MV-4-11 (cell line): ENCODE measurements at regions not wholly inside any gene's neighbourhood (a gene's known extent, or its start where the extent isn't known, plus 50 kb on each side); places are given as distances from the start of the nearest gene placed in this dataset.
A peak's percentile ranks its signal among the peaks of the same experiment; 100 is the strongest.
"Not testable (repeated sequence)": the region's sequence is repeated elsewhere in the genome, so short reads cannot be mapped to it uniquely, and the experiment has no call there.

Source experiments
- DNase-seq: peaks from one replicate; lab custom pipeline; 2025; lab: John Stamatoyannopoulos, UW

DNA sequence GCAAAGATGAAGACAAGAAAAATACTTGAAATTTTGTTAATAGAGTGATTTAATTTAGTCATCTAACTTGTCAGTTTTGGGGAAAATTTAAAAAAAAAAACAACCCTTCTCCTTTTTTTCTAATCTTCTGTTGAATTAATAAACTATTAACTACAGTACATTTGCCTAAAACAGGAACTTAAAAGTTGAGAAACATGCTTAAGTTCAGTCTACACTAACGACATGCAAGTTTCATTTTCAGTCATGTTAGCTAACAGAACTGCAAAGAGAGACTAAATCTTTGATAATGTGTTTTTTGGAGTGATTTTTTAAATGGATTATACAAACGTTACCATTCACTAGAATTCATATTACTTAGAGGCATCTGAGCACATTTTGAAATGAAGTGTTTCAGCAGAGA is 71.9 kb upstream of the MBNL1 start:
- peak; percentile 93 for DNase-seq

DNA sequence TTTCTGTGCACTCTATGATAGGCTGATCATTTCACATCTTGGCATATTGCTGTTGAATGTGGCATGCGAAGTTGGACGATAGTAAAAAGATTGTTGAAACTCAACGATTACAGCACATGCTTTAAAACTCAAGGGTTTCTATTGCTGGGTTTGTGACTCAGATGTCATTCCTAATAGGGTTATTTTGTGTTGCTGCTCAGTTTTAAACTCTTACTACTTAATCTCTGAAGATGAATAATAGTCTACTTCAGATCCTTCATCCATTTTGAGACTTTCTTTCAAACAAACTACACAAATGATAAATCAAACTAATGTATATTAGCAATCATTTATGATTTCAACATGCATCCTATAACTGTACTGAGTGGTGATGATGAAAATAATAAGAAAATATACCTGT is 71.3 kb upstream of the MBNL1 start:
- DNase-seq, result peak; percentile 78

DNA sequence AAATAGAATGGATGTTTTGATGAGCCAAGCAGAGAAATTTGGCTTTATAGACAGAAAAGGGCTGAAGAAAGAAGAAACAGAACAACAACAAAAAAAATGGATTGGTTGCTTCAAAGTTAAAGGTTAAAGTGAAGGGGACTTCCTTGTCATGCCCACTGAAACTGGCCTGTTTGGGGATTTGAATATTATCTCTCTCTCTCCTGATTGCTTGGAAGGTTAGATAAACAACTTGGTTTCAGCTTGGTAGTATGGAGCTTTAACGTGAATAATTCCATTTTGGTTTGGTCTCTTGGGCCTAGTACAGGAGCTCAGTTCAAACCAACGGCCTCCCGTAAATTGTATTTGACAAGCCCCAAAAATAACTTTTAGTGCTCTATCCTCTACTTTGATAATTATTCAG is 70.8 kb upstream of the MBNL1 start:
- DNase-seq, result no peak

DNA sequence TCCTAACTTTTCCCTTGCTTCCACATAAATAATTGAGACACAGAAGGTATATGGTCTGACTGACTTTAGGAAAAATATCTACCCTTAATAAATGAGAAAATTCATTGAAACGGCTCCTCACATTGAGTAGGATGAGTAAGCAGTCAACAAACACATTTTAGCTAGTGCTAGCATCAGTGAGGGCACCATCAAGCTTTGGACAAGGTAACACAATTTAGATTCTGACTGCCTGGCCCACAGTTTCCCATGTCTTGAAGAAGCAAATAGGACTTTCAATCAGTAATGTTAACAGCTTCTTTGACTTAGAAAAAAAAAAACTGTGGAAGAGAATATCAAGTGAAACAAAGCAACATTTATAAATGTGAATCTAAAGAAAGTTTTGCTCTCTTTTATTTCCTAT is 70.1 kb upstream of the MBNL1 start:
- DNase-seq, result no peak

DNA sequence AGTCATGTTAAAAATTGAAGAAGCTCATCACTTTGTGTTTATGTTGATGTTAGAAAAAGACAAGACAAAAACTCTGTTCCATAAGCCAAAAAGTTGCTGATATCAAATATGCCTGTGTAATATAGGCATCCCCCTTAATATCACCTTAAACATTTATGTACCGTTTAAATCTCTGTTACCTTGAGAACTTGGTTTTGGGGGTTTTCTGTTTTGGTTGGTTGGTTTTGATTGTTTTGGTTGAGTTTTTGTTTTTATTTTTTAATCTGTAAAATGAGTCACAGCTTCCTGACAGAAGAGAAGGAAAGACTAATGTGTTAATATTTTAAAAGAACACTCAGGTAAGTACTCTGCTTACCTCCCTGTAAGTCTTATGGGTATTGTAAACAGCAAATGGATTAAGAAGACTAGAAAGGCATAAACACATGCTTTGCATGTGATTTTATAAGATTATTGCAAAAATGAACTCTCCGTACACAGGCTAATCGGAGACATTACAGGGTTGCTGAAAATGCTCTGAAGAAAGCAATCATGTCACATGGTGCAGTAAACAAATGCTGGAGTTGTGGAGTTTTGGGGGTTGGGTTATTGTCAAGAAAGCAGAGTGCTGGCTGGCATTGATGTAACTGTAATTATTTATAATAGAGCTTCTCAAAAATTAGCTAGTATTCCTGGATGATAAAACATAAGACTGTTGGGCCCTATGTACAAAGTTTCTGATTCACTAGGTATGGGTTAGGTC is 69.5 kb upstream of the MBNL1 start:
- peak; percentile 59 for DNase-seq

DNA sequence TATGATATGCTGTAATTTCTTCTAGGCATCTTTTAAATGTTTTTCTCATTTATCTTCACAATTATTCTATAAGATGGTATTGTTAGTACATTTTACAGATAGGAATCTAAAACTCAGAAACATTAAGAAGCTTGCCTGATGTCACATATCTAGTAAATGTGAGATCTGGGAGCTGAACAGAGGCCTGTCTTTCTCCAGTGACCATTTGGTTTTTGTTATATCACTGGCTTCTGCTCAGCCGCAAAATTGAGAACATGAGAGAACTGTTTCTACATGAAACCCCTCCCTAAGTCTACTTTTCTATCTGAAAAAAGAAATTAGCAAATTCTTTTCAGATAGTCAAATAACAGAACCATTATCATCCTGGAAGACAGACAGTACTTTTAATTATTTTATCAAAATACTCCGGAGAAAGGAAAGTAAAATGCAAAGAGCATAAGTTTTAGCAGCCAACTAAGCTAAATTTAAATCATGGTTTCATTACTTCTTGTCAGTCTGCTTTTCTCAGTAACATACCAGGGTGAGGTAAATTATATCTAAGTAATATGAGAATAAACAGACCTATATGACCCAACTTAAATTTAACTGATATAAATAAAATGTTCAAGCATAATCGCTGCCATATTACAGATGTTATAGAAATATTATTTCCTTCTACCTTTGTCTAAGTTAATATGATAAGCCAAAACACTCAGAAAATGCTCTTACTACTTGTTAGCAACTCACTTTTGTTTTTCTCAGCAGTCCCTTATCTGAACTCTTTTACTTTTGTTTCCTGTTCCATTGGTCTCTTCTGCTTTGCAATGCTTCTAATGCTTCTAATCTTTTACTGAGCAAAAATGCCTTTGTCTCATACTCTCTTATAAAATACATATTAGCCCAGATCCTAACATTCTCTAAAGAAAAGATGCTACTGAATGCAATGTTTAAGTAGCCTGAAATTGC is 68.0 kb upstream of the MBNL1 start:
- peak; percentile 56 for DNase-seq

DNA sequence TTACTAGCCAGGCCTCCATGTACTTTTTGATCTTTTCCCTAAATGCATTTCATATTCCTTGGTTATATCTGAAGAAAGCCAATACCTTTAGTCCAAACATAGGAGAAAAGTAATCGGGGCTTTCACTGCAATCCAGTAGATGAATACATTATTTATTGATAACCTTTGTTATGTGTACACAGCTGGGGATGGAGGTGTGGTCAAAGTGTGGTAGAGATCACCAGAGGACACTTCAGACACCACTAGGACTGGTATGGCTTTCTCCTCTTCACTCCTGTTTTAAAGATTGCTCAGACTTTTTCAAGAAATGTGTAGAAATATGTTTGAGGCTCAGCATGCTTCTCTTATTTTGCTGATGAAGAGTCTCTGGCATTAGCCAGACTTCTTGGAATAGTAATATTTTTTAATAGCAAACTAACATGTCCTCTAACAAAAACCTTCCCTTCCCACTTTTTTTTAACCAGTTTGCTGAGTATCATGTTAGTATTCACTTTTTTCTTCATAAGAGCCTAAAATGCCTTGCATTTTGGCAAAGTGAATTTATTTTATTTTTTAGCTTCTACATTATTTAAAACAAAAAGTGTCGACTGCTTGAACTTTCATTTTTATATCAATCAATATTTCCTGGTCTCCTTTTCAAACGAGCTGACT is 65.6 kb upstream of the MBNL1 start:
- DNase-seq, result peak; percentile 71

DNA sequence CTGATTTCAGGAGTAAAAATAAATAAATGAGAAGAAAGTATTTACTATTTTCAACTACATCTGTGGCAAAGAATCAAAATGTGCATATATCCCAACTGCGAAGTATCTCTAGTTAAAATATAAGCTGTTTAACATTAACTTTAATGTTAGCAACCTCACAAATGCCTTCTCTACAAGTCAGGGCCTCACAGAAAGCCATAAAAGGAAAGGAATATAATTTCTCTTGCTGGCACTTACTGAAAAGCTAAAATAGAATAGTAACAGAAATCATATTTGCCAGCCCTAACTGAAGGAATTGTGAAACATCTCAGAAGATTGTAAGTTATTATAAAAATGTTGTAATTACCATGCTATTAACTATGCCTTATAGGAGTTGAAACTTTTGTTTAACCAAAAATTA is 65.1 kb upstream of the MBNL1 start:
- DNase-seq, result no peak

DNA sequence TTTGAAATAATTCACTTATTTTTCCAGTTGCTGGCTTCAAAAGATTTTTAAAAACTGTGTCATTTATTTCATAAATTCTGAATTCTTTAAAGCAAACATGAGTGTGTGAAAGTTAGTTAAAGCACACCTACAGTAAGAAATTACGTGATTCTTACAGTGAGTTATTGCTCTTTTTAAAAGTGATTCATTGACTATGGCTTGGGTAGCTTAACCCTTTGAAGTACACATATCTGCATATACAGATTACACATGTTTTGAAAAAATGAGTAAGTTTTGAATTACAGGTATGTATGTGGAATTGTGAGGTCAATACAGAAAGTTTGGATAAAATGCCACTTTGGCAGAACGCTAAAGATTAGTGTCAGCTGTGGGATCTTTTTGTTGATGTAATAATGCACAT is 64.5 kb upstream of the MBNL1 start:
- DNase-seq, result no peak

DNA sequence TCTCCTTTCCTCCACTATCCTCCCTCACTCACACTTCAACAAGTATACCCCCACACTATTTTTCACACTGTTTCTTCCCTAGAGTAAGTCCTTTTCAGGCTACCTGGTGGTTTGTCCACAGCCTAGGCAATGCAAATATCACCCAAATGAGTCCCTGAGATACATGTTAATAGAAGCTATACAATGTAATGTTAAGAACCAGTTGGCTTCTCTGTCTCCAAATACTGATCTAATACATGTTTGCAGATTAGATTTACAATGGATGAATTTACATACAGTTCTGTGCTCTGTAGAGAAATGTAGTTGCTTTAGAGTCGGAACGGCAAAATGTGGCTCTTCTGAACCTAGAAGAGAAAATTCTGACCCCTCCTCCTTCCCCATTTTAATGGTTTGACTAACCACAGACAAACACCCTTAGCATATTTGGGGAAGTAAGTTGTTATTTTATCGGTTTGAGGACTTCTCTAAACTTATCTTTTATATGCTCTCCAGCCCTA is 63.6 kb upstream of the MBNL1 start:
- DNase-seq, result peak; percentile 97

DNA sequence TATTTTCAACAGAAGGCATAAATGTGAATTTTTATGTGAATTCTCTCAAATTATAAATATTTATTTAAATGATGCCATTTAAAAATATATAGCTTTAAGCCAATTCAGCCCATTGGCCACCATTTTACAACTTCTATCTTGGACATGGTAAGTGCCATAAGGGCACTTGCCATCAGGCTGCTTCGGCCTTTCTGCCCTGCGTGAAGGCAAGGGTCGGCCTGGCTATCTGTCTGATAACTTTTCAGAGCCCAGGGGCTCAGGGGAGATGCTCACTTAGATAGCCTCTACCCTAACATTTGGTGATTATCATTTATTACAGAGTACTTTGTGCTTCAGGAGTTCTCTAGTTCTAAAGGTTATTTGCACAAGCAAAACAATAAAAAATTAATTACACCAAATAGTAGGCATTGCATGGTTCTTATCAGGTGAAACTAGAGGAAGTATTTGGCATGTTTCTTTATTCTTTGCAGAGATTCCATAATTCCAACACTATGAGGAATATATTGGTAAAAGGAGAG is 62.4 kb upstream of the MBNL1 start:
- no peak for DNase-seq

DNA sequence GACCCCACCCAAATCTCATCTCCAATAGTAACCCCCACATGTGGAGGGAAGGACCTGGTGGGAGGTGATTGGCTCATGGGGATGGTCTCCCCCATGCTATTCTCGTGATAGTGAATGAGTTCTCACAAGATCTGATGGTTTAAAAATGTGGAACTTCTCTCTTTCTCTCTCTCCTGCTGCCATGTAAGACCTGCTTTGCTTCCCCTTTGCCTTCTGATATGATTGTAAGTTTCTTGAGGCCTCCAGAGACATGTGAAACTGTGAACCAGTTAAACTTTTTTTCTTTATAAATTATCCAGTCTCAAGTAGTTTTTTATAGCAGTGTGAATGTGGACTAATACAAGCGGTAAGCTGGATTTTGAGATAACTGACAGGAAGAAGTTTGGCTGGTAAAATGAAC is 60.3 kb upstream of the MBNL1 start:
- peak; percentile 49 for DNase-seq

DNA sequence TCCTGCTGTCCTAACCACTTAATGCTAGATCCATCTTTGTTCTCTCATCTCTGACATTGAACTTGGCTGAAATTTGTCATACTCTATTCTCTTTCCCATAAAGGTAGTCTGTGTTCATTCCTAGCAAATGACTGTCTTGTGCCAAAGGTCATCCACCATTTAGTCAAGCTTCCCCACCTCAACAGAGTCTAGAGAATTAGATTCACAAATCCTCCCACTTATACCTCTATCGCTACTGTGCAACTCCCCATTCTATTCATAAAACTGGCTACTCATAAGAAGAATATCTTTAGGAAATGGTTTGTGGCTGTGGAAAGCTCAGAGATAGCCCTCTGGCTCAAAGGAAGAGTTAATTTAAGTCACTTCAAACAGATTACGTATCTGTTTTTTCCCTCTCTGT is 59.7 kb upstream of the MBNL1 start:
- no peak for DNase-seq

DNA sequence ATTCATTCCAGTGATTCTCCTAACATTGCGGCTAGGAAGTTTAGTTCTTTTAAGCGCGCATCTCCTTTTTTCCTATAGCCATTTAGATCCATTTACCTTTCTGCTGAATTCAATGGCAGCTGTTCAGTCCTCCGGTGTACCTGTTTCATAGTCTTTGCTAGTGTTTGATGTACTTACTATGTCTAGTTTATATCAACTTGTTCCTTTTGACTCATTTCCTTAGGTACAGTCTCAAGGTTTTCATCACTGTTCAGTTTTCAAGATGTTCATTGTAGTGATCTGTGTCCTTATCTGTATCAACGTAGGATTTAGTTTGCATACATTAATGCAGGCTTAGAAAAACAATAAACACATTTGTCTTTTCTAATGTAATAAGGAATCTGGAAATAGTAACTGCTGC is 59.0 kb upstream of the MBNL1 start:
- DNase-seq, result no peak

DNA sequence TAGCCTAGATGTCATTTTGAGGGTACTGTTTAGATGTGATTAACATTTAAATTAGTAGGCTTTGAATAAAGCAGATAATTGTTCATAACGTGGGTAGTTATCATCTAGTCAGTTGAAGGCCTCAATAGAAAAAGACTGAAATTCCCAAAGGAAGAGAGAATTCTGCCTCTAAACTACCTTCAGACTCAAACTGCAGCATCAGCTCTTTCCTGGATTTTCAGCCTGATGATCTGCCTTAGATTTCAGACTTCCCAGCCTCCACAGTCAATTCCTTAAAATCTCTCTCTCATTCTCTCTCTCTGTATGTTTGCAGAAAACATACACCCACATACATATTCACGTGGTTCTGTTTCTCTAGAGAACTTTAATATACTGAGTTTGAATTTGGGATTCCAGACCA is 58.0 kb upstream of the MBNL1 start:
- DNase-seq, result no peak

DNA sequence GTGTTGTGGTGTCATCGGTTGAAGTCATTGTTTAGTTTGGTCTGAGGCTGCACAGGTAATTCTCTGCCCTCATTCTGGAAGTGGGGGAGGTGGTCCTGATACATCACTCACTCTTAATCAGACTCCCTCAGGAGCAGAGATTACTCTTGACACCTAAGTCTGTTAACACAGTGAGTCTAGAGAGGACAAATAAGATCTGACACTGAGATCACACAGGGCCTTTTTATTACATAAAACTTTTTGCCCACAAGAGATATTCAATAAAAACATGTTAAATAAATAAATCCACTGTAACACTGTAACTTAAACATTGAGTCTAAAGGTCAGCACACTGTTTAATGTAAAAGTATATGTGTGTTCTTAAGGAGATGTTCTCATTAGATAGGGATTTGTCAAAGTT is 57.1 kb upstream of the MBNL1 start:
- DNase-seq, result no peak

DNA sequence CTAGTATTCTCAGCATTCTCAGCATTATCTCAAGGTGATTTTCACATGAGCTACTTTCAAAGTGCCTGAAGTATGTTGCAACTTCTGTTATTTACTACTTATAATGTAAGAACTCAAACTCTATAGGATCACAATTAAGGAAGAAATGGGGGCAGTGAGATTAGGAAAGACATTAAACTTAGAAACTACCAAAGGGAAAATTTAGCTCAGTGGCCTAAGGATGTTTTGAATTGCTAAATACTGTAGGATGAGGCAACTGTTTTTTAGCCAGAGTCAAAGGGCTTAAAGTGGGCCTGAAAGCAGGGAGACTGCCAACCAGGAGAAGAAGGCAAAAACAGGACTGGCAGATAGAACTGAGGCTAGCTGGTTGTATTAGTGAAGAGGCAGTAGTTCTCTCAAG is 55.5 kb upstream of the MBNL1 start:
- peak; percentile 68 for DNase-seq

DNA sequence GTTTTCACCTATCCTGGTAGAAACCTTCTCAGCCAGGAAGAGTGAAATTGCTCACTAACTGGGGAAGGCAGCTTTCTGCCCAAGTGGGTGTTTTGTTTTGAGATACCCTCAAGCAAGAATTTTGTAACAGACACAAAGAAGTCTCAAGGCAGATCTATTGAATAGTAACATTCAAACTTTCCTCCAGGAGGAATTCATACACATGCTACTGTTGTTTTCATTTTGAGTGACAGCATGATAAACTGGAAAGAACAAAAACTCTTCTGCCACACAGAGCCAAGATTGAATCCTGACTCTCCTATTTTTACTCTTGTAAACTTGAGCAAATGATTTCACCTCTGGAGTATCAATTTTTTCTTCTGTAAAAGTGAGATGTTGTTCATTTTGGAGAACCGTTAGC is 54.8 kb upstream of the MBNL1 start:
- no peak for DNase-seq

DNA sequence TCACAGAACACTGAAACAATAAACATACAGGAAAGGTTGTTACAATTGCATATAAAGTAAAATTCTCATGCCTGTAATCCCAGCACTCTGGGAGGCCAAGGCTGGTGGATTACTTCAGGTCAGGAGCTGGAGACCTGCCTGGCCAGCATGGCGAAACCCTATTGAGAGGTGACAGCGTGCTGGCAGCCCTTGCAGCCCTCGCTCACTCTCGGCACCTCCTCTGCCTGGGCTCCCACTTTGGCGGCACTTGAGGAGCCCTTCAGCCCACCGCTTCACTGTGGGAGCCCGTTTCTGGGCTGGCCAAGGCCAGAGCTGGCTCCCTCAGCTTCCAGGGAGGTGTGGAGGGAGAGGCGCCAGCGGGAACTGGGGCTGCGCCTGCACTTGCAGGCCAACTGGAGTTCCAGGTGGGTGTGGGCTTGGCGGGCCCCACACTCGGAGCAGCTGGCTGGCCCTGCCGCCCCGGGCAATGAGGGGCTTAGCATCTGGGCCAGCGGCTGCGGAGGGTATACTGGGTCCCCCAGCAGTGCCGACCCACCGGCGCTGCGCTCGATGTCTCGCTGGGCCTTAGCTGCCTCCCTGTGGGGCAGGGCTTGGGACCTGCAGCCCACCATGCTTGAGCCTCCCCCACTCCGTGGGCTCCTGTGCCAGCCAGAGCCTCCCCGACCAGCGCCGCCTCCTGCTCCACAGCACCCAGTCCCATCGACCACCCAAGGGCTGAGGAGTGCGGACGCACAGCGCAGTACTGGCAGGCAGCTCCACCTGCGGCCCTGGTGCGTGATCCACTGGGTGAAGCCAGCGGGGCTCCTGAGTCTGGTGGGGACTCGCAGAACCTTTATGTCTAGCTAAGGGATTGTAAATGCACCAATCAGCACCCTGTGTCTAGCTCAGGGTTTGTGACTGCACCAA is 51.5 kb upstream of the MBNL1 start:
- DNase-seq, result not testable (repeated sequence)

DNA sequence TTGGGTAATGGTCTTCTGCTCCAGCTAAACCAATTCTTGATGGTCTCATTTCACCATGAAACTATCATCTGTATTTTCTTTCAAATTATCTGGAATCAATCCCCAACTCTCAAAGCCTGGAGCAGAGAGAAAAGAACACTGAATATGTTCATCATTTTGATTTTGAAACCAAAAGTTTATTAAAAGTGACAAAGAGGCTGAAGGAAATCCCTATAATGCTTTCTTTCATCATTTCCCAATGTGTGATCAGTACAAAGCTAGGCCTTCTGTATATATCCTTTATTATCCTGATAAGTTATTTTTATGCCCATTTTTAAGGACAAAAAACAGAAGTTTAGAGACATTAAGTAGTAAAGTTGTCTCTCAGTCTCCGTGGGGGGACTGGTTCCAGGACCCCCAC is 50.1 kb upstream of the MBNL1 start:
- DNase-seq, result no peak
